GM10266 (cell line): ENCODE measurements at regions not wholly inside any gene's neighbourhood (a gene's known extent, or its start where the extent isn't known, plus 50 kb on each side); places are given as distances from the start of the nearest gene placed in this dataset.

Source experiments
- DNase-seq: peaks from one replicate; pipeline ENCODE4 v3.0.0; 2012; ENCODE audit errors: extremely low spot score
- CTCF ChIP-seq: IDR thresholded peaks from 2 replicates; pipeline ENCODE4 v1.5.1; 2012; ENCODE audit warnings: mild to moderate bottlenecking, low read depth; ENCODE audit not compliant: control insufficient read depth, insufficient read depth; ENCODE audit errors: missing control alignments

GRCh38 chr12:125320177-125320576, 254.9 kb downstream of the AACS start:
- no peak for DNase-seq
- no peak for TF ChIP-seq CTCF

GRCh38 chr12:125324861-125325490, 259.7 kb downstream of the AACS start:
- no peak for TF ChIP-seq CTCF
- DNase-seq = no peak

- DNase-seq = no peak
- no peak for TF ChIP-seq CTCF
Observed at GRCh38 chr12:125329239-125330102, 264.2 kb downstream of the AACS start.

GRCh38 chr12:125330645-125331341, 265.6 kb downstream of the AACS start:
- peak; percentile 98 for TF ChIP-seq CTCF
- DNase-seq = peak; percentile 79

- no peak for TF ChIP-seq CTCF
- DNase-seq = no peak
Observed at GRCh38 chr12:125331342-125332052, 266.3 kb downstream of the AACS start.

- no peak for TF ChIP-seq CTCF
- no peak for DNase-seq
Observed at GRCh38 chr12:125332900-125333299, 267.7 kb downstream of the AACS start.

GRCh38 chr12:125336246-125336645, 271.0 kb downstream of the AACS start:
- no peak for TF ChIP-seq CTCF
- no peak for DNase-seq
